PFSK-1 (cell line): ENCODE measurements at regions not wholly inside any gene's neighbourhood (a gene's known extent, or its start where the extent isn't known, plus 50 kb on each side); places are given as distances from the start of the nearest gene placed in this dataset.

Experiments used
- POLR2AphosphoS5 ChIP-seq: IDR thresholded peaks from 2 replicates; pipeline ENCODE4 v1.6.1; 2012; ENCODE audit warnings: low read depth, mild to moderate bottlenecking, control low read depth, low read length, moderate library complexity
- TAF1 ChIP-seq: IDR thresholded peaks from 2 replicates; pipeline ENCODE4 v1.6.1; 2012; ENCODE audit warnings: low read length, control low read depth, borderline replicate concordance; ENCODE audit not compliant: insufficient read depth

DNA sequence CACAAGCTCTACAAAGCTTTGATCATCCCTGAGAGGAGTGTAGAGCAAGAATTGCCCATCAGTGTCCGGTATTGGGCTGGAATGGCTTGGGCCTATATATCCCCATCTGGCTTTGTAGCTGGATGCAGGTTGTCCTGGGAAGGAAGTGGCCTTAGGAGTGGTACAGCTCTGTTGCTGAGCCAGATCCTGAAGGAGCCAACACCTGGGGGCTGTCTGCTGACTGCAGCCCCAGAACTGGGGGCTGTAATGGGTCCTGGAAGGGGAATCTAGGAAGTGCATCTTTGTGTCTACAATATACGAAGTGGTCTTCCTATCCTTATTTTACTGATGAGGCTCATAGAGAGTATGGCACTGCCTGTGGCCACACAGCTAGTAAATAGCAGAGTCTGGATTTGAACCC lies 145.9 kb downstream of the CDC5L start:
- TF ChIP-seq TAF1 (no peak), POLR2AphosphoS5 (no peak)
